Activated CD4-positive, alpha-beta T cell treated with anti-CD3 and anti-CD28 coated beads for 48 hours (primary cell): ENCODE measurements at regions not wholly inside any gene's neighbourhood (a gene's known extent, or its start where the extent isn't known, plus 50 kb on each side); places are given as distances from the start of the nearest gene placed in this dataset.

Source experiments
- DNase-seq: peaks from one replicate; pipeline ENCODE4 v3.0.0-alpha.2; 2020

DNA sequence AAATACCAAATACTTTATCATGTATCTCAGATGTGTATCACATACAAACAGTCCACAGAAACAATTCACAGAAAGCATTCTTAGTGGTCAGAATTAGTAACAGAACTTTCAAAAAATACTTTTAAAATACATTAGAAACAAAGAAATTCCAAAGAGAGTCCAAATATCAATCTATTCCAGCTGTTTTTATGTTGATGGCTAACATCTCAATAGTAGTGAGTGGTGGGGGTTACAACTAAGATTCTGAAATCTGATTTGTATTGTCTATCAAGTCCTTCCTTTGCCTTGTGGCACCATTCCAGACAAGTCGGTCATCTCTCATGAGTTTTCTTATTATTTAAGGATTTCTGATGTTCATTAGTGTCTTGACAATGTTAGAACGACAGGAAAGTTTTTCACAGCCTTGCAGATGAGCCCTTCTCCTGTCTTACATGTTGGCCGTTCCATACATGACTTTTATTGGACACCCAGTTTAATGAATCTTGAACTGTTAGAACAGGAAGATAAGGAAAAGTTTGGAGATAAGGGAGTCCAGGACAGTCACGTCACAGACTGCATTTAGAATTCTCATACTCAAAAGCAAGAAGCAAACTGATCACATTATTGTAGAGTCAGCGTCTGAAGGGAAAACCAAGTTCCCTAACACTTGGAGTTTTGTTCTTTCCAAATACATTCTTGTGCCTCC is 410.3 kb downstream of the PID1 start:
- no peak for DNase-seq

DNA sequence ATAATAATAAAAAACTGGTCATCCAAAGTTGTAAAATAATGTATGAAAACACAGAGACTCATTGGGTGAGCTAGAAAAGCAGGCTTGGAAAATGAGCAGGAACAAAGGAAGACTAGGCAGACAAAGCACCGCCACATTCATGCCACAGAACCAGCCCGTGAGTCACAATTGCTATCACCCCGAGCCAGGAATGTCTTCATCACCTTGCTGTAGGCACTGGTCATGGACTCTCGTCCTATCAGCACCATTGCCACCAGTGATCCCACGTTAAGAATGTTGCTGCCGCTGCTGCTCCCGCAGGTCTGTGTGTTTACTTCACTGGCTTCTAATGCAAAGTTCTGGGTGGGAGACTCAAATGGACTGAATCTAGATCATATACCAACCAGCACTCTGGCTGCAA is 417.9 kb downstream of the PID1 start:
- no peak for DNase-seq

GRCh38 chr2:228848638-228849037 is 422.4 kb downstream of the PID1 start:
- no peak for DNase-seq

DNA sequence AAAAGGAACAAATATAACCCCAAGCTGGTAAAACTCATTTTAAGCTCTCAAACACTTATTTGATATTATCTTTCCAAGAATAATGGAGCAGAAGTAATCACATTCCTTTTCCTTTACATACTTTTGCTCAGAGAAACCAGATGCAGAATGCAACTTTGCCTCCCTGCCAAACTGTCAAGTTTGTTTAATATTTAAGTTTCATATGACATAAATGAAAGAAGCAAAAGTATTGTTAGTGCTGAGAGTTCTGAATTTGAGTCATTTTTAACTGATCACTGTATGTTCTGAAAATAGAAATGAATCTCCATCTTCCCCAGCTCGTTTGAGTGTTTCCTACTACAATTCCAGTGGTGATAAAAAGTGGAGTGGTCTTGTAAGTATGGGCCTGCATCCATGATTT is 423.4 kb downstream of the PID1 start:
- DNase-seq = no peak

GRCh38 chr2:228846161-228846560 is 424.9 kb downstream of the PID1 start:
- no peak for DNase-seq

GRCh38 chr2:228845162-228845925 is 425.7 kb downstream of the PID1 start:
- no peak for DNase-seq

GRCh38 chr2:228841877-228842276 is 429.2 kb downstream of the PID1 start:
- no peak for DNase-seq

DNA sequence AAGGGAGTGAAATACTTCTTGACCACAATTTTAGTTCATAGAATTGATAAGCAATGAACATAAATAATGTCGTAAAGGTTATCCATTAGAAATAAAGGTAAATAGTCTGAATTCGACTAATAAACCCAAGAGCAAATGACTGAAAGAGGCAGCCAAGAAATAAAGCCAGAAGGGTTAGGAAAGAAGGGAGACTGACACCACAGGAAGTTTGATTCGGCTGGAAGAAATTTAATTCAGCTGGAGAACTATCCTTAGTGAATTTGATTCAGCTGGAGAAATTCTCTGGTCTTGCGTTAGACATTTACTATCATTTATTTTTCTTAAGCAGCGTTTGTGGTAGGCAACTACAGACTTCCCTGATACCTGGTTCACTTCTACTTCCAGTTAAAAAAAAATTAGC is 429.6 kb downstream of the PID1 start:
- DNase-seq = no peak

GRCh38 chr2:228840743-228841114 is 430.4 kb downstream of the PID1 start:
- no peak for DNase-seq

GRCh38 chr2:228840113-228840742 is 430.9 kb downstream of the PID1 start:
- DNase-seq = no peak

GRCh38 chr2:228839421-228839876 is 431.6 kb downstream of the PID1 start:
- DNase-seq = no peak

DNA sequence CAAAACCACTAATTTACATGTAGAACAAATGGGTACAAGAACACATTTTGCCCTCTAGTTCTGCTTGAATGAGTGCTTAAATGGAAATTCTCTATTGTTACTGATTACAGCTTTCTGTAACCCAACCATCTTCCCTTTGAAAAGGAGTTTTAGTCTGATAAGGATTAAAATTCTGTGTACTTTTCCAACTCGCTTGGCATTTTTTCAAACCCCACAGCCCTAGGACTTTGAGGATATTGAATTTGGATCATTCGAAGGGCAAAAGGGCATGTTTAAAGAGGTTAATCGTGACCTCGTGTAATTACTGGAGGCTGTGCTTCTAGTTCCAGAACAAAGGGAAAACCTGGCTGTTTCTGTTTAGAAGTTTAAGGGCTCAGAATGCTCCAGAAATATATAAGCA is 432.3 kb downstream of the PID1 start:
- no peak for DNase-seq

- no peak for DNase-seq
Measured at GRCh38 chr2:228828397-228828796, 442.7 kb downstream of the PID1 start.

DNA sequence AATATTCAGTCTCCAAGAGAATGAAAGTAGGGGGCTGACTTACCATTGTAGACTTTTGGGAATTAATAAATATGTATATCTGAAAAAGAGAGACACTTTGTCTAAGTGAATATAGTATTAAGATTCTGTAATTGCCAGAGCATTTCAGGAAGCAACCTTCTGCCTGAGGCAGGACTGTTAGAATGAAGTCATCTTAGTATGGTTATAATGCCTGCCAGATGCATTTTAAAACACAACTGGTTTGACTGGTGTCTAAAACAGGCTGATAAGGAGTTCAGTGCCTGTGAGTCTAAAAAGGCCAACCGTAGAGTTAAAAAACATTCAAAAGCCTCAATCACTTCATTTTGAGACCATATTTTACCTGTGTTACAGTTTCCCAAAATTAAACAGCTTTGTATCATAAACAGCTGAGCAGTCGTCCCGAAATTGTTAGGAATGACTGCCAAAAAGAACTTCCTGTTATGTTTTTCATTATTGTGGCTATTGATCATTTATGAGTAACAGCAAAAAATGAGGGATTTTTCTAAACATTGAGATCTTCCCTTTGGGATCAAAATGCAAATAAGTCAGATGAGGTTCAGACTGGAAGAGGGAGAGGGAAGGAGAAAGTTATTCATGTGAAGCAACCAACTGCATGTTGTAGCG is 443.9 kb downstream of the PID1 start:
- no peak for DNase-seq

DNA sequence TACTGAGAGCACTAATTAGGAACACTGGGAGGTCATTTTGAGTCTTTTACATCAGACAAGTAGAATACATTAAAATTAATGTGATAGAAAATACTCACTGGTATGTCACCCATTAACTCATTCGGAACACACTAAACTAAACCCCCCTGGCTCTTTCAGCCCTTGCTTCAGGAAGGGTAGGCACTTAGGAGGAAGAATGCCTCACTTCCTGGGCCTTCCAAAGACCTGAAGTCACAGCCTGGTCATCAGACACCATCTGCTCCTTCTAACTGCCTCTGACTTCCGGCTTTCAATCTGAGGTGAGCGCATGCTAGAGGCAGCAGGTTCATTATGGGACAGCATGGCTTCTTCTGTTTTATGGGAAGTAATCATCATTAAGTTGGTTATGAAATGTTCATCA is 451.4 kb downstream of the PID1 start:
- DNase-seq = no peak

DNA sequence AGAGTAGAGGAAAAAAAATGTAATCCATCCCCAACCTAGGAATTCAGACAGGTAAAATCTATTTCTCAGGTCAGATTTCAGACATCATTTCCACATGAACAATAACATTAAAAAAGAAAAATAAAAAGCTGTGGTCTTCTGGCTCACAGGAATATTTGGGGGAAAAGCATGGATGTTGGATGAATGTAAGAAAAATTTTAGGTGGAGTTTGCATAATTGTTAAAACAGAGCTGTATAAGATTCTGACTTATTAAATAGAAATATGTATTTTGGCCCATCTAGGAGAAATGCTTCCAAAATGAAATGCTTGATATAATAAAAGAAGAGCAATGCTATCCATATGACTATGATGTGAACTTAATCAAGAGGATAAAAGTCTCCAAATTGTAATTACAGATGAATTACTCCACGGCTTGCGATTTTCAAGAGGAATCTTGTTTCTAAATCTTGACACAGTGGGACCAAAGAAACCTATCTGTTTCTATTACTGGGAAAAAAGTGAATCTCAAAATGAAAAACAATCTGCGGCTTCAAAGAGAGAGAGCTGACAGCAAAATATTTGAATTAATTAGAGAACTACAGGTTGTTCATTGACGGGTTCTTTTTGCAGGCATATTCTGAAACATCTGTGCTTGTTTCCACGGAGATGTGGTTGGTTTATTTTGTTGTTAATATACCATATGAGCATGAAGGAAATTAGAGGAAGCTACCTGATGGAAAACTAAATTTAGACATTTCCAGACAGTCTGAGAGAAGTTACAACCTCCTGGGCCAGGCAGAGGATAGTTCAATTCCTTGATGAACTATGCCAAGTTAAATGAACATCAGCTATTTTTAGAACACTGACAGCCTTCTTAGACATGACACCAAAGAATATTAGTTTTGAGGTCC is 468.7 kb downstream of the PID1 start:
- no peak for DNase-seq

GRCh38 chr2:228801451-228801850 is 469.6 kb downstream of the PID1 start:
- DNase-seq = no peak

GRCh38 chr2:228799208-228799588 is 471.9 kb downstream of the PID1 start:
- no peak for DNase-seq

DNA sequence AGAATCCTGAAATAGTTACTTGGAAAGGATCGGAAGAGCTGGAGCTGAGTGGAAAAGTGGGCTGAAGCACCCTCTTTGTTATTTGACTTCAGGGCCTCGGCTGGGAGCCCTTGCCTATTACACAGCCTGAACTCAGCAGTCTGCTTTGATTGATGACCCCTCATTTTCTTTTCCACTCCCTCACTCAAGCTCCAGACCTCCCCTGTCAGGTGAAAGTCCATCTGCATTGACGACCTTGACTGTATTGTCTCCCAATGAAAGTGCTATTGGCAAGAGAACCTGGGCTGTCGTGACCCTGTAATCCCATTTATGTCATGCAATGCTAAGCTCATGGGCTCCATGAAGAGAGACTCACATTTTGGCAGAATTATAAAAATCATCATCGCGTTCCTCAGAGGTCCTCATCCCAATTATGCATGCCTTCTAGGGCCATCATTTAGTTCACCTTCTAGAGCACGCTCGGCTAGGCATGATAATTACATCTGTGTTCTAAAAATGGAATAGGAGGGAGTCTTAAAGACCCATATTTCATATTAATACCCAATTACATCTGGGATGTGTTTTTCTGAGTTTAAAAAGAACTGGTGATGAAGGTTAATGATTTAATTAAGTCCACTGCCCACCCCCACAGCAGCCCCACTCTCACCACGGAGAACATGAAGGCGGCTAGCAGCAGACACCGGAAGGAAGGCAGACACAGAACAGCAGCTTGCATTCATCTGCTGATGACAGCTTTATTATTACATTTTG is 472.5 kb downstream of the PID1 start:
- DNase-seq = no peak

DNA sequence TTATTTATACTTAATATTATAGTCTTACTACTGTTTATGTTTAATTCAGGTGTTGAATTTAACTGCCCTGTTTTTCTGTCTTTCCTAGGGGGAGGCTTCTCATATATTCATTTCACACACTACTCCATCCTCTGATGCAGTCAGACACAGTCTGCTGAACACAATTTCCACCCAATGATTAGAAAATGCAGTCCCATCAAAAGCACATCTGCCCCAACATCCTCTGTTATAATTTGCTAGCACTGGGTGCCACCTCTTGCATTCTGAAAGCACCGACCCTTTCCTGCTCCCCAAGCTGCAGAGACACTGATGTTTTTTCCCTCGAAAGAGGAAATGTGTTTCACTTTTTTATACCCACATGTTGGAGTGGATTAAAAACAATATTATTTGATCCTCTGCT is 474.7 kb downstream of the PID1 start:
- DNase-seq = no peak

- no peak for DNase-seq
Measured at GRCh38 chr2:228793116-228793515, 478.0 kb downstream of the PID1 start.

GRCh38 chr2:228786901-228787300 is 484.2 kb downstream of the PID1 start:
- no peak for DNase-seq
